T-helper 1 cell (primary cell): ENCODE measurements at regions not wholly inside any gene's neighbourhood (a gene's known extent, or its start where the extent isn't known, plus 50 kb on each side); places are given as distances from the start of the nearest gene placed in this dataset.
"Not testable (repeated sequence)": the region's sequence is repeated elsewhere in the genome, so short reads cannot be mapped to it uniquely, and the experiment has no call there.

ENCODE experiments used
- DNase-seq, 5 donors: peaks; one replicate each; pipeline ENCODE4 v3.0.0-alpha.2; 2012 to 2020

- no peak for DNase-seq
These were observed 129.0 kb upstream of the CIBAR2 start for GRCh38 chr16:85240982-85241924.

GRCh38 chr16:85242140-85242539 lies 129.9 kb upstream of the CIBAR2 start:
- no peak for DNase-seq

- DNase-seq: no peak
These were observed 131.0 kb upstream of the CIBAR2 start for GRCh38 chr16:85243308-85243707.

- DNase-seq: not testable (repeated sequence)
These were observed 132.2 kb upstream of the CIBAR2 start for GRCh38 chr16:85244452-85244851.

- DNase-seq: peak in 3 of 5 donors; percentile 23 to 37 (median 28)
These were observed 133.3 kb upstream of the CIBAR2 start for GRCh38 chr16:85245307-85246172.

- no peak for DNase-seq
These were observed 134.2 kb upstream of the CIBAR2 start for GRCh38 chr16:85246473-85246872.

- no peak for DNase-seq
These were observed 134.7 kb upstream of the CIBAR2 start for GRCh38 chr16:85246973-85247372.

GRCh38 chr16:85248342-85248741 lies 136.1 kb upstream of the CIBAR2 start:
- no peak for DNase-seq

GRCh38 chr16:85248857-85249256 lies 136.6 kb upstream of the CIBAR2 start:
- DNase-seq: no peak

GRCh38 chr16:85249418-85250146 lies 137.3 kb upstream of the CIBAR2 start:
- no peak for DNase-seq

- no peak for DNase-seq
These were observed 137.8 kb upstream of the CIBAR2 start for GRCh38 chr16:85250147-85250463.

GRCh38 chr16:85250609-85251223 lies 138.4 kb upstream of the CIBAR2 start:
- no peak for DNase-seq

- DNase-seq: no peak
These were observed 139.0 kb upstream of the CIBAR2 start for GRCh38 chr16:85251225-85251760.

GRCh38 chr16:85252014-85252413 lies 139.7 kb upstream of the CIBAR2 start:
- DNase-seq: no peak

GRCh38 chr16:85252461-85252860 lies 140.2 kb upstream of the CIBAR2 start:
- DNase-seq: no peak

GRCh38 chr16:85253084-85253941 lies 141.0 kb upstream of the CIBAR2 start:
- DNase-seq: peak; percentile 30 to 54 (median 45)

- no peak for DNase-seq
These were observed 141.8 kb upstream of the CIBAR2 start for GRCh38 chr16:85254051-85254450.

- DNase-seq: no peak
These were observed 142.6 kb upstream of the CIBAR2 start for GRCh38 chr16:85254921-85255320.

- DNase-seq: no peak
These were observed 143.5 kb upstream of the CIBAR2 start for GRCh38 chr16:85255777-85256176.

- DNase-seq: no peak
These were observed 144.0 kb upstream of the CIBAR2 start for GRCh38 chr16:85256190-85256739.

- DNase-seq: no peak
These were observed 145.2 kb upstream of the CIBAR2 start for GRCh38 chr16:85257483-85257882.
